Psoas muscle (tissue), 7 donors: ENCODE measurements at regions not wholly inside any gene's neighbourhood (a gene's known extent, or its start where the extent isn't known, plus 50 kb on each side); places are given as distances from the start of the nearest gene placed in this dataset.
"Not testable (repeated sequence)": the region's sequence is repeated elsewhere in the genome, so short reads cannot be mapped to it uniquely, and the experiment has no call there.

Experiments used
- ATAC-seq, 4 donors: fragments of 200-7000 bp; cut with Tn5 transposase; one replicate each; pipeline ENCODE4 v1.9.1; 2020; ENCODE audit warnings: moderate library complexity in 3 of 4, mild to moderate bottlenecking in 2 of 4
- DNase-seq, 2 donors: peaks; one replicate each; pipeline ENCODE4 v3.0.0-alpha.2; 2020
- H3K27ac ChIP-seq: fragments of 200-600 bp; one replicate; pipeline ENCODE4 v1.8.0; 2022
- H3K27me3 ChIP-seq, 3 donors: fragments of 200-600 bp in 1 of 3; one replicate each; pipeline versions ENCODE4 v1.6.1 to v1.8.0; 2013 to 2022; ENCODE audit warnings: low read length in 2 of 3, mild to moderate bottlenecking in 2 of 3, moderate library complexity in 1 of 3; ENCODE audit not compliant: insufficient read depth in 3 of 3
- H3K36me3 ChIP-seq, 2 donors: fragments of 200-600 bp in 1 of 2; one replicate each; pipeline versions ENCODE4 v1.6.1 to v1.8.0; 2013 to 2022; ENCODE audit warnings: low read depth in 1 of 2, mild to moderate bottlenecking in 1 of 2, moderate library complexity in 1 of 2; ENCODE audit not compliant: insufficient read depth in 1 of 2
- H3K4me1 ChIP-seq: fragments of 200-600 bp; one replicate; pipeline ENCODE4 v1.8.0; 2022
- H3K4me3 ChIP-seq: fragments of 200-600 bp; one replicate; pipeline ENCODE4 v1.8.0; 2022; ENCODE audit warnings: mild to moderate bottlenecking
- H3K9me3 ChIP-seq: fragments of 200-600 bp; one replicate; pipeline ENCODE4 v1.8.0; 2022
- WGBS, 3 donors: extraction: QIAGEN DNeasy Blood & Tissue Kit; methylation state at CpG; one replicate each; pipeline versions ENCODE4 v1.1.6 to v1.1.7; 2013; 5-methylcytosine and 5-hydroxymethylcytosine counted together
- intact Hi-C, 2 donors: fragments of 100-400 bp; cut with DNase I; formaldehyde crosslinking; loops; one replicate each; pipeline versions ENCODE4 v1.11.0 to v1.14.2; 2022
- TF ChIP-seq, protein P1 (sequence below): fragments of 200-600 bp; IDR thresholded peaks from one replicate; pipeline ENCODE4 v1.8.0; 2022; ENCODE audit warnings: antibody characterized with exemption
- donor health status: healthy with polysubstance abuse.
- donor health status: DM: no; HTN: no; CAD: no; lungs with moderate emphysema.
- donor health status: Bipolar disorder and iron deficiency.
- donor health status: healthy.
- donor health status: DM: yes; HTN: yes; CAD: no.
- donor health status: DM: no; HTN: no; CAD: no.
- donor health status: DM: yes; HTN: yes; CAD: no.

DNA sequence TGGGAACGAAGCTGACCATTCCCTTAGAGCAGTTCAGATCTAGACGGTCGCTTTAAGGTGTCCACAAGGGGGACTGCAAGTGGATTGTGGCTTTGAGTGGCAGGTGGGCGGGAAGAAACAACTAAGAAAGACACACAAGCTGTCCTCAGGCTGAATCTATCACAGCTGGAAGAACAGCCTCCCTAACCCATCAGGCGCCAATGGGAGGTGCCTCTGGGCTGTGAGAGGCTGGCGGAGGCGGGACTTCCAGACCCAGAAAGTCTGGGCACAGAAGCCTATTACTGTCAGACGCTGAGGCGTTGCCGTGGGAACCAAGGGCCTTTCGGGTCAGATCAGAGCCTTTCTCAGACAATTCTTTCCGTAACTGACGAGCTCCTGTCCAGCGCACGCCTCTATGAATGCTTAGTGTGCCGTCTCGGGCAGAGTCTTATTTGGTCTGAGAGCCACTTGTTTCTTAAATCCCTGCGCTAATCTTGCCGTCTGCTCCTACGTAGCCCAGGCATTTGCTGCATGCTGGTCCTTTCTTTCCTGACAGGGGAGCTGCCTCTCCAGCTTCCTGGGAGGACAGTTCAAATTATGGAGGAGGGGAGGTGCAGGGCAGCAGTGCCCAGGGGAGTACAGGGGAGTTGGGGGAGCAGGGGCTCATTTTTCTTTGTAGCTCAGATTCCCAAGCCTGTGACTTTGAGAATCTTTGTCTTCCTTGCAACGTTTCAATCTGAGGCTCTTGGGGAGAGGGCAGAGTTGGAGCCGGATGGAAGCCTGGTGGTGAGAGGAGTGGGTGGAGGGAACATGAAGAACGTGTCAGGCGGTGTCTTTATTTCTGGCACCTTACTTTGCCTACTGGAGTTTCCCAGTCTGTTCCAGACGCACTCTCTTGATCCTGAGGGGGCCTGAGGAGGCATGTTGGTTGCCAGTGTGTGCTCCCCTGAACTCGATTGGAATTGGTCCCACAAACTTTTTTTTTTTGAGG, 618.7 kb downstream of the KCNJ18 start:
- no peak overlapping the region for H3K4me3 ChIP-seq

DNA sequence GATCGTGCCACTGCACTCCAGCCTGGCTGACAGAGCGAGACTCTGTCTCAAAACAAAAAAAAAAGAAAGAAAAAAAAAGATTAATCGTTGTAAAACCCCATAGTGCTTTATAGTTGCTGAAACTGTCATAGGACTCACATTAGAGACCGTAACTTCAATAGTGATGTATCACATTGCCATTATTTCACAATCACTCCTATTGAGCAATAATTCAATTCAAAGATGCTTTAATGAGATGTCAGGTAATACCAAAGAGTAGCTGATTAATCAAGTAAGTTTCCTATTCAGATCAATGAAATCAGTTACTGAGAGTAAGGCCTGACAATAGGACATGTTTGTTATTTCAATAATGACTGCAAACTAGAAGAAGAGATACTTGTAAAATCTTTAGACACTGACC, 628.7 kb downstream of the KCNJ18 start:
- DNase-seq, H3K4me3 ChIP-seq, intact Hi-C loops, ATAC-seq, H3K9me3 ChIP-seq, H3K27ac ChIP-seq, H3K27me3 ChIP-seq, H3K36me3 ChIP-seq, H3K4me1 ChIP-seq: not testable (repeated sequence)
- WGBS, 3 donors = 51 to 63% (median 62%) methylated on average over 4 of the region's 4 CpGs

More for the DNA sequence above, 618.7 kb downstream of the KCNJ18 start:
- 53 to 60% (median 56%) methylated on average over 26 of the region's 26 CpGs for WGBS, 3 donors
- H3K9me3 ChIP-seq = no peaks in the 10 kb centered on the region
- no peaks in the 10 kb centered on the region for H3K4me1 ChIP-seq
- no peak for DNase-seq
- intact Hi-C loops = no loop called here
- H3K27me3 ChIP-seq = no peaks in the 10 kb centered on the region
- H3K27ac ChIP-seq = no peak overlapping the region
- no peak for ATAC-seq
- no peaks in the 10 kb centered on the region for H3K36me3 ChIP-seq
- TF ChIP-seq, protein P1, sequence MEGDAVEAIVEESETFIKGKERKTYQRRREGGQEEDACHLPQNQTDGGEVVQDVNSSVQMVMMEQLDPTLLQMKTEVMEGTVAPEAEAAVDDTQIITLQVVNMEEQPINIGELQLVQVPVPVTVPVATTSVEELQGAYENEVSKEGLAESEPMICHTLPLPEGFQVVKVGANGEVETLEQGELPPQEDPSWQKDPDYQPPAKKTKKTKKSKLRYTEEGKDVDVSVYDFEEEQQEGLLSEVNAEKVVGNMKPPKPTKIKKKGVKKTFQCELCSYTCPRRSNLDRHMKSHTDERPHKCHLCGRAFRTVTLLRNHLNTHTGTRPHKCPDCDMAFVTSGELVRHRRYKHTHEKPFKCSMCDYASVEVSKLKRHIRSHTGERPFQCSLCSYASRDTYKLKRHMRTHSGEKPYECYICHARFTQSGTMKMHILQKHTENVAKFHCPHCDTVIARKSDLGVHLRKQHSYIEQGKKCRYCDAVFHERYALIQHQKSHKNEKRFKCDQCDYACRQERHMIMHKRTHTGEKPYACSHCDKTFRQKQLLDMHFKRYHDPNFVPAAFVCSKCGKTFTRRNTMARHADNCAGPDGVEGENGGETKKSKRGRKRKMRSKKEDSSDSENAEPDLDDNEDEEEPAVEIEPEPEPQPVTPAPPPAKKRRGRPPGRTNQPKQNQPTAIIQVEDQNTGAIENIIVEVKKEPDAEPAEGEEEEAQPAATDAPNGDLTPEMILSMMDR = no peak

DNA sequence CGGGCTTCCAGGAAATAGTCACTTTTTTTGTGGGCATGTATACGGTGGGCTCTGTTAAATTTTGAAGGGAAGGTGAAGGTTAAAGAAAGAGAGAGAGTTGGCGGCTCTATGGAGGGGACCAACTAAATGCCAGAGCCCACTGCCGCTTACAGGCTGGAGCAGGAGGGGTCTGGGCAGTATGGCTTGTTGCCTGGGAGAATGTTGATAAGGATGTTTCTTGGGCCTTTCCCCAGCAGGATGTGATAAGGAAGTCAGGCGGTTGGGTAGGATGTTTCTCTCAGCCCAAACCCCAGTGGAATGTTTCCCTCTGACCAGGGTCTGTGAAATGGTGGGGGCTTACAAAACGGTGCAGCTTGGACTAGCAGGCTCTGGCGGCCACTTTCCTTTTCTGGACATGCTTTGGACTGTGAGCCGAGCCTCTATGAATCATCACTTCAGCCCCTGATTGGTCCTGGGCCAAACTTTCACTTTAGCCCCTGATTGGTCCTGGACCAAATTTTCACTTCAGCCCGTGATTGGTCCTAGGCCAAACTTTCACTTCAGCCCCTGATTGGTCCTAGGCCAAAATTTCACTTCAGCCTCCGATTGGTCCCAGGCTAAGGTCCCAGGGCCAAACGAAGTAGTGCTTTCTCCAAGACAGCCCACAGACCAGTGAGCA, 630.7 kb downstream of the KCNJ18 start:
- H3K4me3 ChIP-seq, H3K9me3 ChIP-seq, H3K36me3 ChIP-seq, ATAC-seq, DNase-seq, H3K27me3 ChIP-seq, H3K4me1 ChIP-seq, intact Hi-C loops, H3K27ac ChIP-seq: not testable (repeated sequence)
- 63 to 71% (median 70%) methylated on average over 11 of the region's 11 CpGs for WGBS, 3 donors

DNA sequence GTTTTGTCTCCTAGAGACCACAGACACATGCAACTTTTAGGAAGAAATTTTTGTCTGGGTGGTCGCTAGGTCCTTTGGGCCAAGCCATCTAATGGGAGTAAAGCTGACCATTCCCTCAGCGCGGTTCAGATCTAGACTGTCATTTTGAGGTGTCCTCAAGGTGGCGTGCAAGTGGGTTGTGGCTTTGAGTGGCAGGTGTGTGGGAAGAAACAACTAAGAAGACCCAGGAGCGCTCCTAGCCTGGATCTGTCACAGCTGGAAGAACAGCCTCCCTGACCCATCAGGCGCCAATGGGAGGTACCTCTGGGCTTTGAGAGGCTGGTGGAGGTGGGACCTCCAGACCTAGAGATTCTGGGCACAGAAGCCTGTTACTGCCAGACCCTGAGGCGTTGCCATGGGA, 645.1 kb downstream of the KCNJ18 start:
- no peak for ATAC-seq
- 48 to 51% (median 49%) methylated on average over 7 of the region's 7 CpGs for WGBS, 3 donors
- Histone ChIP-seq H3K27ac (no peak overlapping the region), H3K36me3 (no peaks in the 10 kb centered on the region), H3K27me3 (no peaks in the 10 kb centered on the region), H3K9me3 (no peaks in the 10 kb centered on the region), H3K4me1 (no peaks in the 10 kb centered on the region), H3K4me3 (no peak overlapping the region)
- DNase-seq = no peak
- intact Hi-C loops = no loop called here
- TF ChIP-seq, protein P1 = no peak

DNA sequence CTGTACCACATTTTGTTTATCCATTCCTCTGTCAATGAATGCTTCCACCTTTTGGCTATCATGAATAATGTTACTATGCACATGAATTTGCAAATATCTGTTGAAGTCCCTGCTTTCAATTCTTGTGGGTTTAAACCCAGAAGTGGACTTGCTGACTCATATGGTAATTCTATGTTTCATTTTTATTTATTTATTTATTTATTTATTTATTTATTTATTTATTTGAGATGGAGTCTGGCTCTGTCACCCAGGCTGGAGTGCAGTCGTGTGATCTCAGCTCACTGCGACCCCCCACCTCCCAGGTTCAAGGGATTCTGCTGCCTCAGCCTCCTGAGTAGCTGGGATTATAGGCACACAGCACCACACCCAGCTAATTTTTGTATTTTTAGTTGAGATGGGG, 664.3 kb downstream of the KCNJ18 start:
- H3K27ac ChIP-seq, H3K36me3 ChIP-seq, H3K27me3 ChIP-seq, H3K4me3 ChIP-seq, DNase-seq, ATAC-seq, intact Hi-C loops, H3K4me1 ChIP-seq, H3K9me3 ChIP-seq: not testable (repeated sequence)
- 39 to 46% (median 43%) methylated on average over 2 of the region's 2 CpGs for WGBS, 3 donors

DNA sequence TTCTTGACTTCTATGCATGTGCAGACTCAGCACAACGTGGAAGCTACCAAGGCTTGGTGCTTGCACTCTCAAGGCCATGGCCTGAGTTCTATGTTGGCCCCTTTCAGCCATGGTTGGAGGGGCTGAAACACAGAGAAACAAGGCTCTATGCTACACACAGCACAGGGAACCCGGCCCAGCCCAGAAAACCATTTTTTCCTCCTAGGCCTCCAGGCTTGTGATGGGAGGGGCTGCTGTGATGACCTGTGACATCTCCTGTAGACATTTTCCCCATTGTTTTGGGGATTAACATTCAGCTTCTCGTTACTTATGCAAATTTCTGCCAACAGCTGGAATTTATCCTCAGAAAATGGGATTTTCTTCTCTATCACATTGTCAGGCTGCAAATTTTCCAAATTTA, 678.7 kb downstream of the KCNJ18 start:
- intact Hi-C loops, H3K4me3 ChIP-seq, ATAC-seq, DNase-seq, H3K9me3 ChIP-seq, H3K27ac ChIP-seq, H3K27me3 ChIP-seq, H3K36me3 ChIP-seq, H3K4me1 ChIP-seq: not testable (repeated sequence)
- 22 to 26% (median 24%) methylated on average over 3 of the region's 3 CpGs for WGBS, 3 donors
